HG03442 (cell line): ENCODE measurements at regions not wholly inside any gene's neighbourhood (a gene's known extent, or its start where the extent isn't known, plus 50 kb on each side); places are given as distances from the start of the nearest gene placed in this dataset.

Experiments
- ATAC-seq: cut with Tn5 transposase; IDR thresholded peaks from one replicate; pipeline ENCODE4 v1.9.1; 2021; ENCODE audit warnings: mild to moderate bottlenecking, moderate library complexity; ENCODE audit not compliant: unreplicated experiment

GRCh38 chr5:3297853-3298252 lies 297.8 kb upstream of the IRX1 start:
- no peak for ATAC-seq

DNA sequence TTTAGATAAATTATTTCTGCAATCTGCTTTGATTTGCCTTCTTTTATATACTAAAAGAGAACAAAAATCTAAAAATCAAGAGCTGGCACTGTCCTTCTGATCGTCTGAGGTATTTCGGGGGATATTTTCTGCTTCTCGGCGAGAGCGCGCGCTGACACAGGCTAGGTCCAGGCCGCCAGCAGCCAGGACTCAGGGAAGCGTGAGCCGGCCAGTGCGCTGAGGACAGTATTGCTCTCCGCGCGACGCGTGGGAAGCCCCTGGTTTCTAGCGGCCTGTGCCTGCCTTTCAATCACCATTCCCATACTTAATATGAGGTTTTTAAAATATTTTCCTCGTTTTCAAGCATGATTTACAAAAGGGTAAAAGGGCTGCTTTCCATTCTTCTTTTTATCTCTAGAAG lies 307.3 kb upstream of the IRX1 start:
- no peak for ATAC-seq

DNA sequence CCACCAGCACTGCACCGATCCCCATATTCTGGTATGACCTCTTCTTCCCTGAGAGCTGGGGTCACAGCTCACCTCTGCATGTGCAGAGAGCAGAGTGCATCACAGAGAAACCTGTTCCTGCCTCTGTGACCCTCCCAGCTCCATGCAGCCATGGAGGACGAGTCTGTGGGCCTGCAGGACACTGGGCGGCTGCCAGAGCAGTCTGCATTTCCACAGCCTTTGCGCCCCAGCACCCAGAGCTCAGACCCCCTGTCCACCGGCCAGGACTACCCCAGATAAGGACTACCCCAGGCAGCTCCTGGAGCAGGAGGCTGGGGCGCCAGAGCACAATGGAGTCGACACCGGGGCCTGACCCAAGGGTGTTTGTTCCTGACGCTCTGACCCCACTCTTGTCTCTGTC lies 308.1 kb upstream of the IRX1 start:
- ATAC-seq = no peak

GRCh38 chr5:3285621-3286020 lies 310.0 kb upstream of the IRX1 start:
- ATAC-seq = no peak

DNA sequence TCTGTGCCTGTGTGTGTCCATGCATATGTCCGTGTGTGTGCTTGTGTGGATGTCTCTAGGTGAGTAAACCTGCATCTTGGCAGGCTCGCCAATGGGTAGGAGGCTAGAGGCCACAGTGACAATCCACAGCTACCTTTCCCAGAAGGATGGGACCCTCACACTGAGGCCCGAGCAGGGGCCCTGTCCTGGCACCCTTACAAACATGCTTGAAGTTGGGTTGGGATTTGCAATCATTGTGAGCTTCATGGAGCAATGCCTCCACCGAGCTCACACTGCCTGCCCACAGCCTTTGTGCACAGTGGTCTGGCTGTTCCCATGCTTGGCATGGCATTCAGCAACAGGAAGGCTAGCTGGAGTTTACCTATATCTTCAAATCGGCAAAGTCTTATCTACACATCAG lies 311.1 kb upstream of the IRX1 start:
- no peak for ATAC-seq

DNA sequence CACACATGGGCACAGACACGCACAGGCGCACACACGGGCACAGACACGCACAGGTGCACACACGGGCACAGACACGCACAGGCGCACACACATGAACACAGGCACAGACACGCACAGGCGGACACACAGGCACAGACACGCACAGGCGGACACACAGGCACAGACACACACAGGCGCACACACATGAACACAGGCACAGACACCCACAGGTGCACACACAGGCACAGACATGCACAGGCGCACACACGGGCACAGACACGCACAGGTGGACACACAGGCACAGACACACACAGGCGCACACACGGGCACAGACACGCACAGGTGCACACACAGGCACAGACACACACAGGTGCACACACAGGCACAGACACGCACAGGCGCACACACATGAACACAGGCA lies 312.8 kb upstream of the IRX1 start:
- no peak for ATAC-seq

DNA sequence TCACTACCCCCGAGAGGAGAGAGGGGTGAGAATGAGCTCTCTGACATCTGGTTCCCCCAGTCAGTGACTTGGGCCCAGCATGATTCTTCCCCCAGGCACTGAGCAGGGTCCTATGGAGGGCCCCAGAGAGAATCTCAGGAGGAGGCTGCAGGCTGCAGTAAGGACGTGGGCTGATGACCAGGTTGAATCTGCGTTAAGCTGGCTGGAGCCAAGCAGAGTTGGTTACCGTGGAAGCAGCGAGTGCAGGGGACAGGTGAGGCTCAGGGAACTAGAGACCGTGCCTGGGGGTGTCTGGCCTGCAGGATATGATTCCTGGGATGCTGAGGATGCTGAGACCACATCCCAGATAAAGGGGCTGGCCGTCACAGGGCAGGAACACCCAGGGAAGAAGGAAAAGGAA lies 314.3 kb upstream of the IRX1 start:
- ATAC-seq = no peak

DNA sequence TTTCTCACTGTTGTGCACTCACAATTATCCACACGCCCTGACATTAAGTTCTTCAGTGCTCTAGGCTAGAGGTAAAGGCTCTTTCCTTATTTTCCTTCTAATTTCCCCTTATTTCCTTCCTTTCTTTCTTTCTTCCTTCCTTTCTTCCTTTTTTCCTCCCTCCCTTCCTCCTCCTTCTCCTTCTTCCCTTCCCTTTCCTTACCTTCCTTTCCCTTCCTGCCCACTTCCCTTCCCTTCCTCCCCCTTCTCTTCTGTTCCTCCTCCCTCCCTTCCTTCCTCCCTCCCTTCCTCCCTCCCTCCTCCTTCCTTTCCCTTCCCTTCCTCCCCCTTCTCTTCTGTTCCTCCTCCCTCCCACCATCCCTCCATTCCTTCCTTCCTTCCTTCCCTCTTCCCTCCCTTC lies 317.0 kb upstream of the IRX1 start:
- ATAC-seq = no peak

DNA sequence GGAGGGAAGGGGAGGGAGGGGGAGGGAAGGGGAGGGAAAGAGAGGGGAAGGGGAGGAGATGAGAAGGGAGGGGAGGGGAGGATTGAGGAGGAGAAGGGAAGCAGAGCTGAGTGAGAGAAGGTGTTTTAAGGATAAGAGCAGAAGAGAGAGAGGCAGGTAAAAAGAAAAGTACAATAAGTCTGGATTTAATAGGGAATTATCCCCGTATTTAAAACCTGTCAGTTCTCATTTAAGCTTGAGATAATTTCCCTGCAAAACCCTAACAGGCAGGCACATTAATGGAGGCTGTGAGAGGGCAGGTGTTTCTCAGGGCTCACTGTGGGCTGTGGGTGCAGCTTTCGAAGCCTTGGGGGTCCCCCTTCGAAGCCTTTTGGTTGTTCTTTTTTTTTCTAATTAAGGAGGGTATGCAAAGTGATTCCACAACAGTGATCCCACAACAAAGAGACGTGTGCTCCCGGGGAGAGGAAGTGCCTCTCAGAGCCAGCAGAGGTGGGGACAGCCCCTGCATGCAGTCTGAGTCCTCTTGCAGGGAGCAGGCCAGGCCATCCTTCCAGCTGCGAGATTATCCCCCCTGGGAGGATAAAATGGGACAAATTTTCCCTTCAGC lies 317.9 kb upstream of the IRX1 start:
- ATAC-seq = peak; percentile 77

DNA sequence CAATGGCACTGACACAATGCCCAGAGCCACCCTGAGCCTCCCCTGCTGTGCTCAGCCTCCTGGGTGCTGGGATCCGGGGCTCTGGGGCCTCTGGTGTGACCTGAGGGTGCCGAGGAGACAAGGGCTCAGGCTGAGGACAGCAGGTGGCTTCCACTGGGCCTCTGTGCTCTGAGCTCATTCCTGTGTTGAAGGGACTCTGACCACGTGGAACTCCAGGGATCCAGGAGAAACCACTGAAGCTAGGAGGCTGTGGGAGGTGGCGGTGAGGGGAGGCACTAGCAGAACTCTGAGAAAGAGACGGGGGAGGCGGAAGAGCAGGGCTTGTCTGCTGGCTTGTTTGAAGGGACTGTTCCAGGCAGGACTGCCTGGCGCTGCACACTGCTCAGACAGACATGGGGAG lies 318.7 kb upstream of the IRX1 start:
- no peak for ATAC-seq

GRCh38 chr5:3269395-3270169 lies 326.1 kb upstream of the IRX1 start:
- ATAC-seq = no peak

DNA sequence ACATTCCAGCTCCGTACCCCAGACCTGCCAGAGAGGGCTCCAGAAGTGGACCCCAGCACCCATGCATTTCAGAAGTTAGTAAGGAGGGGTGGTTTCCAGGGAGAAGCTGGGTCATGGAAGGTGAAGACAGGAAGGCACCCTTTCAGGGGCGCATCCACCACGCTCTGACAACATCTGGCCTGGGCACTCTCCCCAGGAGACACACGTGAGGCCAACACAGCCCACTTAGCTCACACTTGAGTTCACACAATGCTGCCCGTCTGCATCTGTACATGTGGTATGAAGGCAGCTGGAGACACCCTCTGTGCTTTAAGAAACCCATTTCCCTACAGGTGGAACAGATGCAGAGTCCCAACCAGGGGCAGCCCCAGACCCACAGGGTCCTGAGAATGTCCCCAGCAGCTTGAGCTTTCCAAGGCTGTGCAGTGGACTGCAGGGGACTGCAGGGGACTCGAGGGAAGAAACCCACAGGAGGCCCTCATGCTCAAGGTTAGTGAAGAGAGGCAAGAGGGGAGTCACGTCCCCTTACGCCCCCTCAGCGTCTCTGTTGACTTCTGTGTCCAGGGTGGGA lies 326.8 kb upstream of the IRX1 start:
- ATAC-seq = no peak

- ATAC-seq = no peak
Measured at GRCh38 chr5:3266861-3267260, 328.8 kb upstream of the IRX1 start.

DNA sequence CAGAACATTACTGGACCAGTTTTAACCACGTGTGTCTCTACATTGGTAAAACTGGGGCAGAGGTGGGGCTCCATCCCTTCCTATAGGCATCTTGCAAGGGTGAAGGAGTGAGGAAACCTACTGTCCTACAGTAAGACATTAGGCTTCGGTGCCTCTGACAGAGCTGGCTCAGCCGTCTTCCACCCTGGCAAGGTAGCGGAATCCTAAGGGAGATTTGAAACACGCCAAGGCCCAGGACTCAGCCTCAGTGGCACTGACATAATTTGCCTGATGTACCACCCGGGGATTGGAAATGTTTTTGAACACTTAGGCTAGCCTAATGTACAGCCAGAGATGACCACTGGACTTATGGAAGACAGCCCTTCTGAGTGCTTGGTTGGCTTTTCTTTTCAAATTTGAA lies 329.7 kb upstream of the IRX1 start:
- no peak for ATAC-seq

GRCh38 chr5:3265131-3265885 lies 330.3 kb upstream of the IRX1 start:
- no peak for ATAC-seq

DNA sequence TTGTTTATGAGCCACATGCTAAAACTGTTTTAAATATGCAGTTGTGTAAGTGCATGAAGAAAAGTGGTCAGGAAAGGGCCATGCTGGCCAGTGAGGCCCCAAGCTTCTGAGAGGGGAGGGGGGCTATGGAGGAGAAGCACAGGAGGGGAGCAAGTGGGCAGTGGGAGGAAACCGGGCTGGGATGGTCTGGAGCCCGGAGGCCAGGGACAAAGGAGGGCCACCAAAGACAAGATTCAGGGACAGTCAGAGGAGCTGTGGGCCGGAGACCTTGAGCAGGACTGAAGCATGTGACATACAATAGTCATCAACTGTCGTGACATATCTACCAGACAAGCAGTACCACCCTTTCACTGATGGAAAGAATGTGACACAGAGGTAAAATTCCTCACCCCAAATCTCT lies 333.2 kb upstream of the IRX1 start:
- no peak for ATAC-seq

- no peak for ATAC-seq
Measured at GRCh38 chr5:3261081-3261480, 334.6 kb upstream of the IRX1 start.

DNA sequence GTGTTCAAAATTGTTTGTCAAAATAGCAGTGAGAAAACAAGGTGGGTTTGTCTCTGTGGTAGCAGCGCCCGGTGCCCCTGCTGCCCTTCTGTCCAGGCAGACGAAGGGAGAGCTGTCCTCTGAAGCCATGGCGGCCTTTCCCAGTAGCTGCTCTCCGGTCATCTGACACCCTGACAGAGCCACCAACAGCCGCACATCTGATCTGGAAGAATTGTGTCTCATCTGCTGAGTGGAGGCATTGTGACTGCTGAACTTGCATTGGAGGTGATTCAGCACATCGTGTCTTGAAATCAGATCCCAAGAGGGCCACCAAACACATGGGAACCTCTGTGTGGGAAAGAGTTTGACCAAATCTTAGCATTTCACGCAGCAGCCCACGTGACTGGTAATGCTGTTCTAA lies 337.6 kb upstream of the IRX1 start:
- no peak for ATAC-seq

GRCh38 chr5:3252235-3252634 lies 343.4 kb upstream of the IRX1 start:
- no peak for ATAC-seq

GRCh38 chr5:3251784-3252183 lies 343.8 kb upstream of the IRX1 start:
- no peak for ATAC-seq

GRCh38 chr5:3249401-3249800 lies 346.2 kb upstream of the IRX1 start:
- no peak for ATAC-seq
